HG03039 (cell line): ENCODE measurements at regions not wholly inside any gene's neighbourhood (a gene's known extent, or its start where the extent isn't known, plus 50 kb on each side); places are given as distances from the start of the nearest gene placed in this dataset.
"Not testable (repeated sequence)": the region's sequence is repeated elsewhere in the genome, so short reads cannot be mapped to it uniquely, and the experiment has no call there.

ENCODE experiments used
- ATAC-seq: cut with Tn5 transposase; IDR thresholded peaks from one replicate; pipeline ENCODE4 v1.9.1; 2021; ENCODE audit warnings: mild to moderate bottlenecking, moderate library complexity; ENCODE audit not compliant: unreplicated experiment

- ATAC-seq: no peak
Measured at GRCh38 chr15:53218666-53219580, 428.8 kb upstream of the ONECUT1 start.

GRCh38 chr15:53216036-53216435 is 425.9 kb upstream of the ONECUT1 start:
- ATAC-seq: no peak

GRCh38 chr15:53213336-53213735 is 423.2 kb upstream of the ONECUT1 start:
- no peak for ATAC-seq

- ATAC-seq: no peak
Measured at GRCh38 chr15:53212785-53213184, 422.6 kb upstream of the ONECUT1 start.

GRCh38 chr15:53210653-53211052 is 420.5 kb upstream of the ONECUT1 start:
- ATAC-seq: no peak

GRCh38 chr15:53209396-53210042 is 419.4 kb upstream of the ONECUT1 start:
- ATAC-seq: no peak

- no peak for ATAC-seq
Measured at GRCh38 chr15:53208751-53209150, 418.6 kb upstream of the ONECUT1 start.

GRCh38 chr15:53203454-53203853 is 413.3 kb upstream of the ONECUT1 start:
- no peak for ATAC-seq

- no peak for ATAC-seq
Measured at GRCh38 chr15:53202876-53203275, 412.7 kb upstream of the ONECUT1 start.

- ATAC-seq: peak; percentile 78
Measured at GRCh38 chr15:53197426-53197839, 407.3 kb upstream of the ONECUT1 start.

- ATAC-seq: no peak
Measured at GRCh38 chr15:53196788-53197187, 406.7 kb upstream of the ONECUT1 start.

GRCh38 chr15:53196242-53196641 is 406.1 kb upstream of the ONECUT1 start:
- no peak for ATAC-seq

- ATAC-seq: no peak
Measured at GRCh38 chr15:53193149-53193548, 403.0 kb upstream of the ONECUT1 start.

GRCh38 chr15:53189860-53190259 is 399.7 kb upstream of the ONECUT1 start:
- no peak for ATAC-seq

- not testable (repeated sequence) for ATAC-seq
Measured at GRCh38 chr15:53183449-53183848, 393.3 kb upstream of the ONECUT1 start.

- ATAC-seq: no peak
Measured at GRCh38 chr15:53171571-53171970, 381.4 kb upstream of the ONECUT1 start.

- ATAC-seq: no peak
Measured at GRCh38 chr15:53166684-53167201, 376.6 kb upstream of the ONECUT1 start.

GRCh38 chr15:53165988-53166683 is 376.0 kb upstream of the ONECUT1 start:
- no peak for ATAC-seq

GRCh38 chr15:53160092-53160704 is 370.1 kb upstream of the ONECUT1 start:
- ATAC-seq: no peak

- ATAC-seq: no peak
Measured at GRCh38 chr15:53159458-53159857, 369.3 kb upstream of the ONECUT1 start.

GRCh38 chr15:53158995-53159394 is 368.9 kb upstream of the ONECUT1 start:
- no peak for ATAC-seq
